ENCODE measurements at regions not wholly inside any gene's neighbourhood (a gene's known extent, or its start where the extent isn't known, plus 50 kb on each side); places are given as distances from the start of the nearest gene placed in this dataset.
"Not testable (repeated sequence)": the region's sequence is repeated elsewhere in the genome, so short reads cannot be mapped to it uniquely, and the experiment has no call there.

- H4K20me1 ChIP-seq (ENCODE audit: insufficient read depth, low read depth, low read length), result no peaks in the 10 kb centered on the region
- no peak overlapping the region for H3K4me3 ChIP-seq (ENCODE audit: low read length)
- H3K4me1 ChIP-seq (ENCODE audit: low read length), result no peaks in the 10 kb centered on the region
- no peak for DNase-seq
- no peaks in the 10 kb centered on the region for H3K27me3 ChIP-seq (ENCODE audit: low read length)
- no peak overlapping the region for H3K9ac ChIP-seq (ENCODE audit: low read length)
- H2AFZ ChIP-seq (ENCODE audit: low read length), result no peak overlapping the region
- no peak overlapping the region for H3K27ac ChIP-seq (ENCODE audit: low read length)
- H3K36me3 ChIP-seq (ENCODE audit: insufficient read depth, low read length), result no peaks in the 10 kb centered on the region
- no peaks in the 10 kb centered on the region for H3K9me2 ChIP-seq (replicated peaks; ENCODE audit: insufficient read depth, low read length)
- no peaks in the 10 kb centered on the region for H3K79me2 ChIP-seq (ENCODE audit: low read length)
- no peaks in the 10 kb centered on the region for H3K9me3 ChIP-seq (ENCODE audit: low read length)
- H3K4me2 ChIP-seq (ENCODE audit: low read depth, low read length, poor library complexity, severe bottlenecking), result no peak overlapping the region
Observed at GRCh38 chr7:13017881-13018280, 330.4 kb downstream of the ARL4A start.

DNA sequence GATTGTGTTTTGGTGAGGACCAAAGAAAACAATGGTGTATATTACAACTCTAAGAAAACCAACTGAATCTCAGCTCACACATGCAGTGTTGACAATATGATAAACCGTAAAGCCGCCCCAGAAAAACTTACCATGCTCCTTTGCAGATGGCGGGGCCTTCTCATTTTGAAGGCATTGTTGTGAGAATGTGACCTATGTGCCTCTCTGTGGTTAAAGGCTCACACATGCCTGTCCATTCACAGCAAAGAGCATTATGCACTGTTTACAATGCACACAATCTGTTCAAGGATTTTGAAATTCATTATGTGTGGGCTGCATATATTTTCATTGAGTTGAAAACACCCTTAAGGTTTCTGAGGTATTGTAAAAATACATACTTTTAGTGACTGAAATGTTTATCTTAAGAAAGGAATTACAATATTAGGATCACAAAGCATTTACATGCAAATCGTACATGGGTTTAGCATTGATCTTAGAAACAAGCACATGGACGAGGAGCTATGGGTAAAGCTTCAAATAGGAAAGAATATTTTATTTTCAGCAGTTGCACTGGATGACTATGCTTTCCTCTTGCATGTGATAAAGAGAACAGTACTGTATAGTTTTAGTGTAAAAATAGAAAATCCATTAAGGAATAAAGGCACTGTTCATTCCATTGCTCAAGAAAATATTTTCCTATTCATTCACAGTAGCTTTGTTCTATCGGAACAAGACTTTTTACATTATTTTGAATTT lies 334.3 kb downstream of the ARL4A start:
- no peaks in the 10 kb centered on the region for H3K79me2 ChIP-seq (ENCODE audit: low read length)
- no peak overlapping the region for H3K4me3 ChIP-seq (ENCODE audit: low read length)
- no peak overlapping the region for H2AFZ ChIP-seq (ENCODE audit: low read length)

GRCh38 chr7:13024121-13024674 lies 336.8 kb downstream of the ARL4A start:
- no peaks in the 10 kb centered on the region for H3K9me2 ChIP-seq (replicated peaks; ENCODE audit: insufficient read depth, low read length)
- no peak for DNase-seq

More for the DNA sequence above, 334.3 kb downstream of the ARL4A start:
- H3K9me2 ChIP-seq (replicated peaks; ENCODE audit: insufficient read depth, low read length), result no peaks in the 10 kb centered on the region
- no peaks in the 10 kb centered on the region for H3K9me3 ChIP-seq (ENCODE audit: low read length)
- no peak overlapping the region for H3K9ac ChIP-seq (ENCODE audit: low read length)
- H4K20me1 ChIP-seq (ENCODE audit: insufficient read depth, low read depth, low read length), result no peaks in the 10 kb centered on the region
- no peaks in the 10 kb centered on the region for H3K36me3 ChIP-seq (ENCODE audit: insufficient read depth, low read length)
- DNase-seq, result no peak
- H3K4me2 ChIP-seq (ENCODE audit: low read depth, low read length, poor library complexity, severe bottlenecking), result no peak overlapping the region
- H3K27me3 ChIP-seq (ENCODE audit: low read length), result no peaks in the 10 kb centered on the region
- H3K27ac ChIP-seq (ENCODE audit: low read length), result no peak overlapping the region
- no peaks in the 10 kb centered on the region for H3K4me1 ChIP-seq (ENCODE audit: low read length)

DNA sequence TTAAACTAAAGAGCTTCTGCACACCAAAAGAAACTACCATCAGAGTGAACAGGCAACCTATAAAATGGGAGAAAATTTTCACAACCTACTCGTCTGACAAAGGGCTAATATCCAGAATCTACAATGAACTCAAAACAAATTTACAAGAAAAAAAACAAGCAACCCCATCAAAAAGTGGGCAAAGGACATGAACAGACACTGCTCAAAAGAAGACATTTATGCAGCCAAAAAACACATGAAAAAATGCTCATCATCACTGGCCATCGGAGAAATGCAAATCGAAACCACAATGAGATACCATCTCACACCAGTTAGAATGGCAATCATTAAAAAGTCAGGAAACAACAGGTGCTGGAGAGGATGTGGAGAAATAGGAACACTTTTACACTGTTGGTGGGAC lies 337.6 kb downstream of the ARL4A start:
- H3K4me1 ChIP-seq (ENCODE audit: low read length); H2AFZ ChIP-seq (ENCODE audit: low read length); H3K9ac ChIP-seq (ENCODE audit: low read length); H3K27me3 ChIP-seq (ENCODE audit: low read length); H3K4me2 ChIP-seq (ENCODE audit: low read depth, low read length, poor library complexity, severe bottlenecking); H3K36me3 ChIP-seq (ENCODE audit: insufficient read depth, low read length); H3K27ac ChIP-seq (ENCODE audit: low read length); DNase-seq; H3K79me2 ChIP-seq (ENCODE audit: low read length); H4K20me1 ChIP-seq (ENCODE audit: insufficient read depth, low read depth, low read length); H3K9me3 ChIP-seq (ENCODE audit: low read length); H3K9me2 ChIP-seq (replicated peaks; ENCODE audit: insufficient read depth, low read length); H3K4me3 ChIP-seq (ENCODE audit: low read length): not testable (repeated sequence)

More at GRCh38 chr7:13024121-13024674, 336.8 kb downstream of the ARL4A start:
- Histone ChIP-seq H3K4me2 (ENCODE audit: low read depth, low read length, poor library complexity, severe bottlenecking) (no peak overlapping the region), H4K20me1 (ENCODE audit: insufficient read depth, low read depth, low read length) (no peaks in the 10 kb centered on the region), H3K27me3 (ENCODE audit: low read length) (no peaks in the 10 kb centered on the region), H3K4me1 (ENCODE audit: low read length) (no peaks in the 10 kb centered on the region), H3K9ac (ENCODE audit: low read length) (no peak overlapping the region), H3K79me2 (ENCODE audit: low read length) (no peaks in the 10 kb centered on the region), H2AFZ (ENCODE audit: low read length) (no peak overlapping the region), H3K4me3 (ENCODE audit: low read length) (no peak overlapping the region), H3K9me3 (ENCODE audit: low read length) (no peaks in the 10 kb centered on the region), H3K36me3 (ENCODE audit: insufficient read depth, low read length) (no peaks in the 10 kb centered on the region), H3K27ac (ENCODE audit: low read length) (no peak overlapping the region)

GRCh38 chr7:13027321-13027720 lies 339.9 kb downstream of the ARL4A start:
- no peak for DNase-seq
- no peak overlapping the region for H3K27ac ChIP-seq (ENCODE audit: low read length)

DNA sequence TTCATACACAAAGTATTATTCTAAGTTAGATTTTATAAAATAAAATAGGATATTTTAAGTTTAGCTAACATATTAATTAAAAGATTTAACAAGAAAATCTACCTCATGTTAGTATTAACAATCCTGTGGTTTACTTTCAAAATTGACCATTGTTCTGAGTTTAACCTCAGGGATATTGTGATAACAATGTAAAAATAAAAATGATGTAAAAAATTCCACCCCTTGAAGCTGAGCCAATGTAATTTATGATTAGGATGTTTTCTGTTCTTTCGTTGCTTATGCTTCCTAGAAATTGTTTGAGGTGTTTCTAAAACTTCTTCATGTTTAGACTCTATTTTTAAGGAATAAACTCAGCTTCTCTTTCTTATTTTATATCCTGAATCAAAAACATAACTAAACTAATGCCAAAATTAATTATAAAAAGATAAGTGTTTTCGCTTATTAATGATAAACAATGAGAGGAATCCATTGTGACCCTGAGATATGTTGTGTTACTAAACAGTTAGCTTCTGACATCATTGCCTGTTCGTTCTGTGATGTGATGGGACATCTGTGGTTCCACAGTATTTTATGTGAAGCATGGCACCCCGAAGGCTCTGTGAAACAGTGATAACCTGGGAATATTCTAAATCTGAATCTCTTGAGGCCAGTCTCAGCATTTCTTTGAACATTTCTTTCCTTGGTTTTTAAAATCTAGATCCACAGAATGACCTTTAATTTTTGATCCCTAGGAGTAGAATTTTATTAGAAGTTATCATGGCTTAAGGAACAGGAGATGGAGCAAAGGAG lies 340.8 kb downstream of the ARL4A start:
- H3K4me2 ChIP-seq (ENCODE audit: low read depth, low read length, poor library complexity, severe bottlenecking), result no peak overlapping the region
- H3K79me2 ChIP-seq (ENCODE audit: low read length), result no peaks in the 10 kb centered on the region
- no peak for DNase-seq

More at GRCh38 chr7:13027321-13027720, 339.9 kb downstream of the ARL4A start:
- no peaks in the 10 kb centered on the region for H3K27me3 ChIP-seq (ENCODE audit: low read length)
- no peak overlapping the region for H3K4me2 ChIP-seq (ENCODE audit: low read depth, low read length, poor library complexity, severe bottlenecking)
- H3K36me3 ChIP-seq (ENCODE audit: insufficient read depth, low read length), result no peaks in the 10 kb centered on the region
- H3K4me1 ChIP-seq (ENCODE audit: low read length), result no peaks in the 10 kb centered on the region
- no peaks in the 10 kb centered on the region for H4K20me1 ChIP-seq (ENCODE audit: insufficient read depth, low read depth, low read length)
- no peaks in the 10 kb centered on the region for H3K9me3 ChIP-seq (ENCODE audit: low read length)
- H3K9ac ChIP-seq (ENCODE audit: low read length), result no peak overlapping the region
- no peaks in the 10 kb centered on the region for H3K9me2 ChIP-seq (replicated peaks; ENCODE audit: insufficient read depth, low read length)
- H3K4me3 ChIP-seq (ENCODE audit: low read length), result no peak overlapping the region
- H3K79me2 ChIP-seq (ENCODE audit: low read length), result no peaks in the 10 kb centered on the region
- H2AFZ ChIP-seq (ENCODE audit: low read length), result no peak overlapping the region

DNA sequence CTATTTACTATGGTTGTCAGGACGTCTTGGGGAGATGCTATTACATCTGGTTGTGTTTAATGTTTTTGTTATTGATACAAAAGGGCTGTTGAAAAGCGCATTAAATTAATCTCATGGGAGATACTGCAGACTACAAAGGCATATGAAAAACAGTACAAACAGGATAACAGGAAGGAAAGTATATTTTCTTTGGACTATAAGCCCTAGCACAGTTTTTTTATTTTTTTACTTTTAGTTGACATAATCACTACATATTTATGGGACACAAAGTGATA lies 341.3 kb downstream of the ARL4A start:
- DNase-seq, result no peak
- H2AFZ ChIP-seq (ENCODE audit: low read length), result no peak overlapping the region
- H3K9me3 ChIP-seq (ENCODE audit: low read length), result no peaks in the 10 kb centered on the region
- H3K9me2 ChIP-seq (replicated peaks; ENCODE audit: insufficient read depth, low read length), result no peaks in the 10 kb centered on the region
- H3K4me3 ChIP-seq (ENCODE audit: low read length), result no peak overlapping the region
- no peaks in the 10 kb centered on the region for H3K27me3 ChIP-seq (ENCODE audit: low read length)
- no peaks in the 10 kb centered on the region for H3K36me3 ChIP-seq (ENCODE audit: insufficient read depth, low read length)
- H3K27ac ChIP-seq (ENCODE audit: low read length), result no peak overlapping the region
- no peaks in the 10 kb centered on the region for H4K20me1 ChIP-seq (ENCODE audit: insufficient read depth, low read depth, low read length)
- no peak overlapping the region for H3K9ac ChIP-seq (ENCODE audit: low read length)
- no peak overlapping the region for H3K4me2 ChIP-seq (ENCODE audit: low read depth, low read length, poor library complexity, severe bottlenecking)
- H3K4me1 ChIP-seq (ENCODE audit: low read length), result no peaks in the 10 kb centered on the region
- H3K79me2 ChIP-seq (ENCODE audit: low read length), result no peaks in the 10 kb centered on the region

More for the DNA sequence above, 340.8 kb downstream of the ARL4A start:
- no peaks in the 10 kb centered on the region for H3K9me2 ChIP-seq (replicated peaks; ENCODE audit: insufficient read depth, low read length)
- no peaks in the 10 kb centered on the region for H3K36me3 ChIP-seq (ENCODE audit: insufficient read depth, low read length)
- no peaks in the 10 kb centered on the region for H3K4me1 ChIP-seq (ENCODE audit: low read length)
- H3K9me3 ChIP-seq (ENCODE audit: low read length), result no peaks in the 10 kb centered on the region
- no peak overlapping the region for H2AFZ ChIP-seq (ENCODE audit: low read length)
- H3K27me3 ChIP-seq (ENCODE audit: low read length), result no peaks in the 10 kb centered on the region
- H3K9ac ChIP-seq (ENCODE audit: low read length), result no peak overlapping the region
- H3K27ac ChIP-seq (ENCODE audit: low read length), result no peak overlapping the region
- no peak overlapping the region for H3K4me3 ChIP-seq (ENCODE audit: low read length)
- no peaks in the 10 kb centered on the region for H4K20me1 ChIP-seq (ENCODE audit: insufficient read depth, low read depth, low read length)

DNA sequence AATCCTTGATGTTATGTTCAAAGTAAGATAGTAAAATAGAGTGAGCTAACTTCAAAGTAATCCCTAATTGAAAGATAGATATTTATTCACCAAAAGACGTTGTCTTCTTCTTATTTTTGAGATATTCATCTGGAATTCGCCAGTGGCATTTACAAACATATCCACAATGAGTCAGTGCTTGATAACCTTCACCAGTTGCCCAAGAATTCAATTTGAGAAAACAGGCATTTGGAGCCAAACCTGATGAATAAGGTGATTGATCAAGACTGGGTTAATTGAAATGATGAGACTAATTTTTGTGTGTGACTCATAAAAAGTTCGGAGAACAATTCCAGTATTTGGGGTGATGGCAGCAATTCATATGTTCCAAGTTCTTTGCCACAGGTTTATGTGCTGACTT lies 344.0 kb downstream of the ARL4A start:
- H3K9ac ChIP-seq (ENCODE audit: low read length), result no peak overlapping the region

More for the DNA sequence above, 344.0 kb downstream of the ARL4A start:
- Histone ChIP-seq H3K27ac (ENCODE audit: low read length) (no peak overlapping the region), H3K4me3 (ENCODE audit: low read length) (no peak overlapping the region), H3K9me2 (replicated peaks; ENCODE audit: insufficient read depth, low read length) (no peaks in the 10 kb centered on the region), H3K4me1 (ENCODE audit: low read length) (no peaks in the 10 kb centered on the region), H3K36me3 (ENCODE audit: insufficient read depth, low read length) (no peaks in the 10 kb centered on the region), H3K79me2 (ENCODE audit: low read length) (no peaks in the 10 kb centered on the region), H3K27me3 (ENCODE audit: low read length) (no peaks in the 10 kb centered on the region), H2AFZ (ENCODE audit: low read length) (no peak overlapping the region), H4K20me1 (ENCODE audit: insufficient read depth, low read depth, low read length) (no peaks in the 10 kb centered on the region), H3K4me2 (ENCODE audit: low read depth, low read length, poor library complexity, severe bottlenecking) (no peak overlapping the region), H3K9me3 (ENCODE audit: low read length) (no peaks in the 10 kb centered on the region)
- no peak for DNase-seq
